GM10248 (cell line): ENCODE measurements at regions not wholly inside any gene's neighbourhood (a gene's known extent, or its start where the extent isn't known, plus 50 kb on each side); places are given as distances from the start of the nearest gene placed in this dataset.

Source experiments
- CTCF ChIA-PET: fragments of 300-600 bp; sonication (Branson Sonifier 250); formaldehyde crosslinking; extraction: SDS; loops from one replicate; lab custom pipeline; 2021; ENCODE audit warnings: antibody characterized with exemption; lab: Yijun Ruan, JAX
- POLR2A ChIA-PET: fragments of 350-650 bp; sonication (Branson Sonifier 250); formaldehyde crosslinking; extraction: SDS; loops from one replicate; lab custom pipeline; 2020; ENCODE audit warnings: antibody characterized with exemption; lab: Yijun Ruan, JAX
- DNase-seq: peaks from one replicate; pipeline ENCODE4 v3.0.0; 2012; ENCODE audit errors: extremely low spot score
- TF ChIP-seq, protein P1 (sequence below): IDR thresholded peaks from 2 replicates; pipeline ENCODE4 v1.5.1; 2012; ENCODE audit warnings: mild to moderate bottlenecking, low read depth; ENCODE audit errors: extremely low read depth, missing control alignments, control extremely low read depth

DNA sequence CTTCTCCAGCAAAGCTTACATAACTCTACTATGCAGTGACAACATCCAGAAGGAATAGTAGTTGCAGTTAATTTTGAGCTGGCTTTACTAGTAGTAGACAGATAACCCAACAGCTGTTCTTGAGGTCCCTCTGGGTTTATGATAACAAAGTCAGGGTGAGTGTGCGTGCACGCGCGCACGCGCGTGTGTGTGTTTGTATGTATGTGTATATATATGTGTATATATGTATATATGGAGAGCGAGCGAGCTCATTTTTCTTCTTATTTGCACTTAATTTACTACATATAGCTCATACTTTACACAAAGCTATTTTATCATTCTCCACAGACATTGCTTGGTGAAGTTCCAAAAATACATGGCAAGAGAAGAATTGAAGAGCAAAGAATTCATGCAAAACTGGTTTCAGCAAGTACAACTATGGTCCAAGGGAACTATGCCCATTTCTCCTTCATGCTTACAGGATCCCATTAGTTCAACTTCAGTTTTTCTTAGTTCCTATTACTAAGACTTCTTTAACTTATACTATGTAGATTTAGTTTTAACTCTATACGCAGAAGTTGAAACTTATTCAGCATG, 105.9 kb upstream of the TMEM168 start:
- TF ChIP-seq, protein P1, sequence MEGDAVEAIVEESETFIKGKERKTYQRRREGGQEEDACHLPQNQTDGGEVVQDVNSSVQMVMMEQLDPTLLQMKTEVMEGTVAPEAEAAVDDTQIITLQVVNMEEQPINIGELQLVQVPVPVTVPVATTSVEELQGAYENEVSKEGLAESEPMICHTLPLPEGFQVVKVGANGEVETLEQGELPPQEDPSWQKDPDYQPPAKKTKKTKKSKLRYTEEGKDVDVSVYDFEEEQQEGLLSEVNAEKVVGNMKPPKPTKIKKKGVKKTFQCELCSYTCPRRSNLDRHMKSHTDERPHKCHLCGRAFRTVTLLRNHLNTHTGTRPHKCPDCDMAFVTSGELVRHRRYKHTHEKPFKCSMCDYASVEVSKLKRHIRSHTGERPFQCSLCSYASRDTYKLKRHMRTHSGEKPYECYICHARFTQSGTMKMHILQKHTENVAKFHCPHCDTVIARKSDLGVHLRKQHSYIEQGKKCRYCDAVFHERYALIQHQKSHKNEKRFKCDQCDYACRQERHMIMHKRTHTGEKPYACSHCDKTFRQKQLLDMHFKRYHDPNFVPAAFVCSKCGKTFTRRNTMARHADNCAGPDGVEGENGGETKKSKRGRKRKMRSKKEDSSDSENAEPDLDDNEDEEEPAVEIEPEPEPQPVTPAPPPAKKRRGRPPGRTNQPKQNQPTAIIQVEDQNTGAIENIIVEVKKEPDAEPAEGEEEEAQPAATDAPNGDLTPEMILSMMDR = no peak
- ChIA-PET CTCF (interaction anchor here (0.6 to 1.6 kb wide), 4 partner anchors 10 to 323 kb away, joined by 3 to 7 read pairs (median 5); a partner anchor contains a TSS), POLR2A (no interaction called here)
- no peak for DNase-seq

DNA sequence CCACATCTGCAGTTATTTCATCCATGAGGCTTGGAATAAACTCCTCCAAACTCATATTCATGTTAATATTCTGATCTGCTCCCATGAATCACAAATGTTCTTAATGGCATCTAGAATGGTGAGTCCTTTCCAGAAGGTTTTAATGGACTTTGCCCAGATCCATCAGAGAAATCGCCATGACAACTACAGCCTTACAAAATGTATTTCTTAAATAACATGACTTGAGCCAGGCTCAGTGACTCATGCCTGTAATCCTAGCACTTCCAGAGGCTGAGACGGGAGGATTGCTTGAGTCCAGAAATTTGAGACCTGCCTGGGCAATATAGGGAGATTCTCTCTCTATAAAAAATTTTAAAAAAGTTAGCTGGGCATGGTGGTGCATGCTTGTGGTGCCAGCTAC, 102.1 kb upstream of the TMEM168 start:
- CTCF ChIA-PET = interaction anchor here (1.2 to 3.0 kb wide), 4 partner anchors 8 to 44 kb away, joined by 4 to 9 read pairs (median 5); no protein-coding TSS in a partner anchor
- POLR2A ChIA-PET = no interaction called here
- no peak for DNase-seq
- TF ChIP-seq, protein P1 = no peak

DNA sequence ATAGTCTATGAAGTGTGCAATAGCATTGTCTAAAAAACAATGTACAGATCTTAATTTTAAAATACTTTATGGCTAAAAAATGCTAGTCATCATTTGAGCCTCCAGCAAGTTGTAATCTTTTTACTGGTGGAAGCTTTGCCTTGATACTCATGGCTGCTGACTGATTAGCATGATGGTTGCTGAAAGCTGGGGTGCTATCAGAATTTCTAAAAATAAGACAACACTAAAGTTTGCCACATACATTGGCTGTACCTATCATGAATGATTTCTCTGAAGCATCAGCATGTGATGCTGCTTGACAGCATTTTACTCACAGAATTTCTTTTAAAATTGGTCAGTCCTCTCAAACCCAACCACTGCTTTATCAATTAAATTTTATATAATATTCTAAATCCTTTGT, 101.5 kb upstream of the TMEM168 start:
- CTCF ChIA-PET = interaction anchor here (0.8 to 3.0 kb wide), 3 partner anchors 9 to 13 kb away, joined by 3 to 9 read pairs (median 7); no protein-coding TSS in a partner anchor
- TF ChIP-seq, protein P1 = no peak
- POLR2A ChIA-PET = no interaction called here
- no peak for DNase-seq

DNA sequence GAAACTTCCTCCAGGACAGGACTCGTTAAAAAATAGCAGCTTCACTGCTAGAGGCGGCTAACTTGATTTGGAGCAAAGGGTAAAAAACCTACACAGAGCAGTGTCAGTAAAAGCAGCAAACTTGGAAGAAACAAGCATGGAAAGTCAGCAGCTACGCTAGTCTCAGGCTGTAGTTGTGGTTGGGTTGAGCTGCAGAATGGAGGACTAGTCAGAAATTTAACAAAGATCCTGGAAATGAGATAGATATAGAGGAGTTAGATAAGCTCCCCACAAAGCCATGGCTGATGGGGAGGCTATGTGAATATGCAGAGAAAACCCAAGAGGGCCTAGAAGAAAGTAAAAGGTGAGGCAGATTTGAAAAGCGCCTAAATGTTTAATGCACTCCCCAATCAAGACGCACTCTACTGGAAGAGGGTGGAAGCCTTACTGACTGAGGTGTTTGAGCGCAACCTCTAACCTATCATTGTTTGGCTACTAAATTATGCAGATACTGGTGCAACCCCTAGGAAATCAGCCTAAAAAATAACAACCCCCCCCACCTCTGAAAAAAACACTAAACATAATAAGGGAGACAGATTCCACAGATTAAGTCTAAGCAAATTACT, 99.7 kb upstream of the TMEM168 start:
- CTCF ChIA-PET = interaction anchor here (2.1 to 3.0 kb wide), 2 partner anchors 8 to 10 kb away, joined by 7 to 9 read pairs; no protein-coding TSS in a partner anchor
- POLR2A ChIA-PET = no interaction called here

DNA sequence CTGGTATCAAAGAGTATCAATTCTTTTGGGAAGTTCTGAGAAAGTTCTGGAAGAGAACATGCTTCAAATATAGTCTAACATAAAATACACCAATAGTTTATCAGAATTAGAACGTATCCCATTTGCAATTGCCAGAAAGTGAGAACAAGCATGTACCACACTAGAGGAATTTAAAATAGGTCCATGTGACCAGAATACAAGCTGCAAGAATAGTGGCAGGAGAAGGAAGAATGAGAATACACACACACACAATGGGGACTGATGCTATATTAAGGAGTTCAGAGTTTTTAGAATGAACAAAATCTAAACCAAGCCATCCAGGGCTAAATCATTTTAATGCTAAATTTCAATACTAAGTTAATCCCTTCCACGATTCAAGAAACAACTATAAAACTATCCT, 99.1 kb upstream of the TMEM168 start:
- ChIA-PET CTCF (interaction anchor here (3.0 kb wide), 1 partner anchor 11 kb away, joined by 9 read pairs; no protein-coding TSS in a partner anchor), POLR2A (no interaction called here)
- no peak for DNase-seq
- TF ChIP-seq, protein P1 = no peak

More for the DNA sequence above, 99.7 kb upstream of the TMEM168 start:
- DNase-seq = no peak
- TF ChIP-seq, protein P1 = no peak

DNA sequence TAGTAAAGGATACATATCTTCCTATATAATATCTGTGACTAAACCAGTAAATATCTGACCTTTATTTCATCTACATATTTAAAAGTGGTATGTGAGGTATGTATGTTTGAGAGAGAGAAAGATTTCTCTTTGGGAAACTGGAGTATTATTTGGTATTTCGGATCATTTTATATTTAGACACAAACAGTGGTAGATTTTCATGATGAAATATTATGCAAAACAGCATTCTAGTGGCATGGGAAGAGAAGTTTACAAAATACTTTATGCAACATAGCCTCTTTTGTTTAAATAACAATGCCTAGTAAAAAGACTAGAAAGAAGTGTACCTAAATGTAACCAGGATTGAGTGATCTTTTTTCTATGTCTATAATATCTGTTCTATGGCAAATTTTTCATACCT, 98.6 kb upstream of the TMEM168 start:
- ChIA-PET POLR2A (no interaction called here), CTCF (no interaction called here)
- TF ChIP-seq, protein P1 = no peak
- no peak for DNase-seq
